DMS53 treated with DMSO at 0.1 percent for 48 hours (cell line): ENCODE measurements at regions not wholly inside any gene's neighbourhood (a gene's known extent, or its start where the extent isn't known, plus 50 kb on each side); places are given as distances from the start of the nearest gene placed in this dataset.

Experiments
- DNase-seq: peaks from one replicate; lab custom pipeline; 2025; ENCODE audit not compliant: unreplicated experiment; lab: John Stamatoyannopoulos, UW

- DNase-seq: no peak
Measured at GRCh38 chr3:13174803-13175135, 101.5 kb upstream of the IQSEC1 start.

GRCh38 chr3:13174011-13174802 lies 101.0 kb upstream of the IQSEC1 start:
- no peak for DNase-seq

- no peak for DNase-seq
Measured at GRCh38 chr3:13173186-13173585, 100.0 kb upstream of the IQSEC1 start.

GRCh38 chr3:13172644-13173013 lies 99.4 kb upstream of the IQSEC1 start:
- DNase-seq: no peak

GRCh38 chr3:13171704-13172643 lies 98.7 kb upstream of the IQSEC1 start:
- DNase-seq: no peak

GRCh38 chr3:13170317-13170716 lies 97.1 kb upstream of the IQSEC1 start:
- no peak for DNase-seq

- DNase-seq: no peak
Measured at GRCh38 chr3:13168391-13168790, 95.2 kb upstream of the IQSEC1 start.

DNA sequence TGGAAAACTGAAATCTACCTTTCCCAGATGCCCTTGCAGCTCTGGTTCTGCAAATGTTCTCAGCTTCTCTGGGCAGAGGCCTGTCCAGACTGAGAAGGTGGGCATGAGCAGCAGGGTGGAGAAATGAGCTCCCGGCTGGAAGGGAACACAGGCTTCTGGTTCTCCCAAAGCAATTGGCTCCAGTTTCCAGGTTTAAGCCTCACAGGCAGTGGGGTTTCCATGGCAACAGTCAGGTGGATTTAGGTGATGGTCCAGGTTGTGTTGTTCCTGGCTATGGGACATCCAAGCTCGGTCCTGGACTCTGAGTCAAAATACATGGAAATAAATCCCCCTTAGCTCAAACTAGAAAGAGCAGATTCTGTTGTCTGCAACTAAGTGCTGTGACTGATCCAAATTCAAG lies 94.6 kb upstream of the IQSEC1 start:
- no peak for DNase-seq

- DNase-seq: no peak
Measured at GRCh38 chr3:13167064-13167743, 94.0 kb upstream of the IQSEC1 start.

- no peak for DNase-seq
Measured at GRCh38 chr3:13166243-13167063, 93.2 kb upstream of the IQSEC1 start.

- no peak for DNase-seq
Measured at GRCh38 chr3:13165576-13165975, 92.3 kb upstream of the IQSEC1 start.

DNA sequence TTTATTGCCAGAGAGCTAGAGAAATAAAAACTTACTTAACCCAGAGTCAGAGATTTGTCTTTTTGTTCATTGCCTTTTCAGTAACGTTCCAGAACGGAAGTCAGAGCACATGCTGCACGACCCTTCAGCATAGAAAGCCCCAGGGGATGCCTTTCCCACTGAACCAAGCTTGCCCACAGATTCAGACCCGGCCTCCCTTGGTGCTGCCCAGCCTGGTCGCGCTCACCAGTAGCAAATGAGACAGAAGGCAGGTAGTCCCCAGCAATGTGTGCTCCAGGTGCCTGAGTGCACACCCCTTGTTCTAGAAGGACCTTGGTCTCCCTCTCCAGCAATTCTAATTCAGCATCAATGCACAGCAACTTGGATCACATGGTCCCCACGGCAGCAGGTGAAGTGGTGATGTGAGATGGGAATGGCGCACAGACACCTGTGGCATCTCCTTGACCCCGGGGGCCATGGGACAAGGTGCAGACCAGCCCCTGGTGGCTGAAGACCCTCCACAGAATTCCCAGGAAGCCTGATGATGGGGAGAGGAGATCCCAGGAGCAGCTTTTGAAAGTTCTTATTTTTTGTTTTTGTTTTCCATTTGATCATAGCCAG lies 91.8 kb upstream of the IQSEC1 start:
- DNase-seq: no peak

DNA sequence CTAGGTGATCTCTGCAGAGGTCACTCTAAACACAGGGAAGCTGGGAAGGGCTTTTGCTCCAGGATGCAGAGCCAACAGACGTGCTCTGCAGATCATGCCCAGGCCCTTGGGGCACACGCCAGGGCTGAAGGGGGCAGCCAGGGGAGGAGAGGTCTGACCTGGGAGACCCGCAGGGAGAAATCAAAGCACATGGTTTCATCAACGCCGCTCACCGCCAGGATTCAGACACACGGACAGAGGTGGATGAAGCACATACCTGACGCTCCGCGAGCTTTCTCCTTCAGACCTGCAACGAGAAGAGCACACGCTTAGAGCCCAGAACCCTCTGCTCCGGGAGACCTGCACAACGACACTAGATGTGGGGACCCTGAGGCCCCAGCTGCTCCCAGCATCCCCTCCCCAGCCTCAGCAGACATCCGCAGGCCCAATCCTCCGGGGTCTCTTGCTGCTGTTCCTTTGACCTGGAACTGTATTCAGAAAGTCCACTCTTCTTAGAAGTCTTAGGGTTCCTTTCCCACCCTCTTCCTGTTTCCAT lies 90.7 kb upstream of the IQSEC1 start:
- no peak for DNase-seq

- no peak for DNase-seq
Measured at GRCh38 chr3:13162549-13163320, 89.5 kb upstream of the IQSEC1 start.

DNA sequence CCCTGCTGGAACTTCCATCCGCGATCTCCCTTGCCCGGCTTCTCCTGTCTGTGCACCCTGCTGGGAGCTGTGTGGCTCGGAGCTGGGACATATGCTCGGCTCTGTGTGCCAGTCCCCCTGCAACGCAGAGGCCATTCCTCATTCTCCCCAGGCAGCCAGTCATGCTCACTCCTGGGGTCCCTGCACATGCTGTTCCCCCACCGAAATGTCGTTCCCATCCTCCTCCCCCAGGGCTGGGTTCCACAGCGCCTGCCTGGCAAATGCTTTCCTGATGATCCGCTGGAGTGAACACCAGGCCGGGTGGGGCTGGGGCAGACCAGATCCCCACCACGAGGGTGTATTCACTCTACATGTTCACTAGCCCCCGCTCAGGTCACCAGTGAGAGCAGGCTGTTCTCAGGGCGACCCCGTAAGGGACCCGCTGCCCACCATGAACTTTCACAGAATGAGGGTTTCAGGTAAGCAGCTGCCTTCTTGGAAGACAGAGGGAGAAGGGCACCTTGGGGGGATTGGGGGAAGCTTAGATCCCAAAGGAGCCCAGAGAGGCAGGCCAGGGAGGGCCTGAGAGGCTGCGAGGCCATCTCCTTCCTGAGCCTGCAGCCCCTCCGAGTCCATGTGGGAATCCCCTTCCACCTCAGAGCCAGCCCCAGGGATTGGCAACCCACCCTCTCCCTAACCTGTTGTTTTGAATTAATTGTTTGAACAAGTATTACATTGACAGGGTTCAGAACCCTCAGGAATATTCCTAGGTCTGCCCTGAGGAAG lies 88.7 kb upstream of the IQSEC1 start:
- DNase-seq: no peak

GRCh38 chr3:13161021-13161759 lies 88.0 kb upstream of the IQSEC1 start:
- no peak for DNase-seq

- no peak for DNase-seq
Measured at GRCh38 chr3:13160619-13161018, 87.4 kb upstream of the IQSEC1 start.

GRCh38 chr3:13159890-13160289 lies 86.7 kb upstream of the IQSEC1 start:
- DNase-seq: no peak
